Activated B cell treated with CpG ODN at 0.5 μM for 24 hours (primary cell): ENCODE measurements at regions not wholly inside any gene's neighbourhood (a gene's known extent, or its start where the extent isn't known, plus 50 kb on each side); places are given as distances from the start of the nearest gene placed in this dataset.

ENCODE experiments used
- ATAC-seq: fragments of 200-7000 bp; cut with Tn5 transposase; one replicate; pipeline ENCODE4 v1.10.0; 2021; ENCODE audit warnings: low read depth, mild to moderate bottlenecking, moderate library complexity
- CTCF ChIA-PET: fragments of 350-600 bp; sonication (Branson Sonifier 250); formaldehyde crosslinking; loops from one replicate; lab custom pipeline; 2021; ENCODE audit warnings: antibody characterized with exemption; lab: Charles Lee
- POLR2A ChIA-PET: fragments of 350-600 bp; sonication (Branson Sonifier 250); formaldehyde crosslinking; loops from one replicate; lab custom pipeline; 2021; ENCODE audit warnings: antibody characterized with exemption; lab: Charles Lee
- DNase-seq: peaks from one replicate; pipeline ENCODE4 v3.0.0; 2022
- H3K27ac Mint-ChIP-seq: one replicate; pipeline ENCODE4 v1.8.0; 2020; ENCODE audit warnings: mixed read lengths
- H3K27me3 Mint-ChIP-seq: one replicate; pipeline ENCODE4 v1.8.0; 2021; ENCODE audit warnings: mixed read lengths
- H3K36me3 Mint-ChIP-seq: one replicate; pipeline ENCODE4 v1.8.0; 2021; ENCODE audit warnings: low read depth, mixed read lengths
- H3K4me1 Mint-ChIP-seq: one replicate; pipeline ENCODE4 v1.8.0; 2021; ENCODE audit warnings: mixed read lengths
- H3K4me3 Mint-ChIP-seq: one replicate; pipeline ENCODE4 v1.8.0; 2020; ENCODE audit warnings: mild to moderate bottlenecking, mixed read lengths
- H3K9me3 Mint-ChIP-seq: one replicate; pipeline ENCODE4 v1.8.0; 2020; ENCODE audit warnings: mixed read lengths
- CTCF ChIP-seq: fragments of 200-600 bp; IDR thresholded peaks from one replicate; pipeline ENCODE4 v1.8.0; 2022; ENCODE audit warnings: antibody characterized with exemption, mild to moderate bottlenecking
- intact Hi-C: fragments of 100-400 bp; cut with micrococcal nuclease; formaldehyde crosslinking; loops from one replicate; pipeline ENCODE4 v1.15.1; 2024

GRCh38 chr21:24294171-24294570 lies 1313.1 kb downstream of the MRPL39 start:
- ATAC-seq (no peak), DNase-seq (no peak)
- TF ChIP-seq CTCF, result no peak
- ChIA-PET POLR2A (no interaction called here), CTCF (no interaction called here)
- no peak overlapping the region for H3K4me3 Mint-ChIP-seq
- peaks cover 3% of the 10 kb centered on the region for H3K4me1 Mint-ChIP-seq
- no peak overlapping the region for H3K27ac Mint-ChIP-seq
- intact Hi-C loops, result no loop called here
- no peaks in the 10 kb centered on the region for H3K36me3 Mint-ChIP-seq
- H3K9me3 Mint-ChIP-seq, result no peaks in the 10 kb centered on the region
- H3K27me3 Mint-ChIP-seq, result no peaks in the 10 kb centered on the region

GRCh38 chr21:24290151-24290833 lies 1317.0 kb downstream of the MRPL39 start:
- peaks cover 4% of the 10 kb centered on the region for H3K9me3 Mint-ChIP-seq
- peaks cover 3% of the 10 kb centered on the region for H3K4me1 Mint-ChIP-seq
- ATAC-seq (no peak), DNase-seq (no peak)
- no peak overlapping the region for H3K27ac Mint-ChIP-seq
- H3K4me3 Mint-ChIP-seq, result no peak overlapping the region
- POLR2A ChIA-PET, result no interaction called here
- no peak for TF ChIP-seq CTCF
- intact Hi-C loops, result no loop called here
- CTCF ChIA-PET, result no interaction called here
- H3K27me3 Mint-ChIP-seq, result no peaks in the 10 kb centered on the region
- H3K36me3 Mint-ChIP-seq, result no peaks in the 10 kb centered on the region

- DNase-seq (no peak), ATAC-seq (no peak)
- Mint-ChIP-seq H3K27me3 (no peaks in the 10 kb centered on the region), H3K4me1 (peaks cover 3% of the 10 kb centered on the region), H3K36me3 (no peaks in the 10 kb centered on the region), H3K4me3 (no peak overlapping the region), H3K9me3 (peaks cover 4% of the 10 kb centered on the region), H3K27ac (no peak overlapping the region)
- intact Hi-C loops, result no loop called here
- ChIA-PET CTCF (no interaction called here), POLR2A (no interaction called here)
- TF ChIP-seq CTCF, result no peak
These were observed 1317.7 kb downstream of the MRPL39 start for GRCh38 chr21:24289539-24289938.

GRCh38 chr21:24280596-24280995 lies 1326.7 kb downstream of the MRPL39 start:
- TF ChIP-seq CTCF, result no peak
- POLR2A ChIA-PET, result no interaction called here
- no peaks in the 10 kb centered on the region for H3K36me3 Mint-ChIP-seq

GRCh38 chr21:24278711-24279110 lies 1328.6 kb downstream of the MRPL39 start:
- DNase-seq (no peak), ATAC-seq (no peak)
- H3K27me3 Mint-ChIP-seq, result no peaks in the 10 kb centered on the region
- H3K4me3 Mint-ChIP-seq, result no peak overlapping the region
- H3K9me3 Mint-ChIP-seq, result no peaks in the 10 kb centered on the region
- no peak overlapping the region for H3K27ac Mint-ChIP-seq
- POLR2A ChIA-PET, result no interaction called here
- CTCF ChIA-PET, result no interaction called here
- intact Hi-C loops, result loop anchor here (10.0 kb wide), 1 partner anchor 424 kb away; no protein-coding TSS in a partner anchor
- H3K4me1 Mint-ChIP-seq, result peaks cover 4% of the 10 kb centered on the region
- no peaks in the 10 kb centered on the region for H3K36me3 Mint-ChIP-seq
- no peak for TF ChIP-seq CTCF

More at GRCh38 chr21:24280596-24280995, 1326.7 kb downstream of the MRPL39 start:
- no peaks in the 10 kb centered on the region for H3K9me3 Mint-ChIP-seq
- DNase-seq (no peak), ATAC-seq (no peak)
- CTCF ChIA-PET, result no interaction called here
- H3K4me1 Mint-ChIP-seq, result peaks cover 4% of the 10 kb centered on the region
- no peak overlapping the region for H3K27ac Mint-ChIP-seq
- H3K27me3 Mint-ChIP-seq, result no peaks in the 10 kb centered on the region
- intact Hi-C loops, result no loop called here
- H3K4me3 Mint-ChIP-seq, result no peak overlapping the region
